GM18498 (cell line): ENCODE measurements at regions not wholly inside any gene's neighbourhood (a gene's known extent, or its start where the extent isn't known, plus 50 kb on each side); places are given as distances from the start of the nearest gene placed in this dataset.
"Not testable (repeated sequence)": the region's sequence is repeated elsewhere in the genome, so short reads cannot be mapped to it uniquely, and the experiment has no call there.

Experiments
- ATAC-seq: cut with Tn5 transposase; IDR thresholded peaks from one replicate; pipeline ENCODE4 v1.9.1; 2021; ENCODE audit warnings: mild to moderate bottlenecking, moderate library complexity; ENCODE audit not compliant: unreplicated experiment

GRCh38 chr12:131407221-131408035 lies 303.5 kb upstream of the SFSWAP start:
- ATAC-seq, result no peak

- no peak for ATAC-seq
Observed at GRCh38 chr12:131408036-131408365, 302.9 kb upstream of the SFSWAP start.

GRCh38 chr12:131408484-131408883 lies 302.4 kb upstream of the SFSWAP start:
- no peak for ATAC-seq

- ATAC-seq, result no peak
Observed at GRCh38 chr12:131409211-131409610, 301.7 kb upstream of the SFSWAP start.

GRCh38 chr12:131411827-131412226 lies 299.1 kb upstream of the SFSWAP start:
- ATAC-seq, result not testable (repeated sequence)

- no peak for ATAC-seq
Observed at GRCh38 chr12:131413006-131413405, 297.9 kb upstream of the SFSWAP start.

GRCh38 chr12:131413471-131413870 lies 297.4 kb upstream of the SFSWAP start:
- no peak for ATAC-seq

- not testable (repeated sequence) for ATAC-seq
Observed at GRCh38 chr12:131414155-131414922, 296.6 kb upstream of the SFSWAP start.

- ATAC-seq, result no peak
Observed at GRCh38 chr12:131415781-131416180, 295.1 kb upstream of the SFSWAP start.

GRCh38 chr12:131418121-131418520 lies 292.8 kb upstream of the SFSWAP start:
- no peak for ATAC-seq

- ATAC-seq, result no peak
Observed at GRCh38 chr12:131418884-131419283, 292.0 kb upstream of the SFSWAP start.

GRCh38 chr12:131420867-131421447 lies 289.9 kb upstream of the SFSWAP start:
- ATAC-seq, result no peak

GRCh38 chr12:131421509-131422186 lies 289.2 kb upstream of the SFSWAP start:
- no peak for ATAC-seq

- ATAC-seq, result no peak
Observed at GRCh38 chr12:131422187-131422520, 288.7 kb upstream of the SFSWAP start.

GRCh38 chr12:131422744-131423143 lies 288.1 kb upstream of the SFSWAP start:
- no peak for ATAC-seq

GRCh38 chr12:131424270-131424669 lies 286.6 kb upstream of the SFSWAP start:
- no peak for ATAC-seq

GRCh38 chr12:131425112-131426075 lies 285.5 kb upstream of the SFSWAP start:
- no peak for ATAC-seq

GRCh38 chr12:131428091-131428685 lies 282.7 kb upstream of the SFSWAP start:
- ATAC-seq, result no peak

- ATAC-seq, result not testable (repeated sequence)
Observed at GRCh38 chr12:131429221-131429620, 281.7 kb upstream of the SFSWAP start.

GRCh38 chr12:131429697-131430096 lies 281.2 kb upstream of the SFSWAP start:
- ATAC-seq, result not testable (repeated sequence)
